ENCODE measurements at regions not wholly inside any gene's neighbourhood (a gene's known extent, or its start where the extent isn't known, plus 50 kb on each side); places are given as distances from the start of the nearest gene placed in this dataset.

GRCh38 chr1:19567041-19567440 is 77.1 kb upstream of the NBL1 start:
- FAIRE-seq = no peak
- BruUV-seq (replicated peaks) = no TSS peak
- no peak for DNase-seq (ENCODE audit: low read depth, low spot score)
- H3K27me3 ChIP-seq (ENCODE audit: control insufficient read depth in 2 of 2, insufficient read depth in 2 of 2, low read length in 2 of 2) = no peaks in the 10 kb centered on the region
- H3K9me3 ChIP-seq (replicated peaks; ENCODE audit: control insufficient read depth, insufficient read depth, low read length) = no peaks in the 10 kb centered on the region
- no peaks in the 10 kb centered on the region for H3K4me1 ChIP-seq (ENCODE audit: control insufficient read depth, extremely low read depth, insufficient read depth, low read length)
- H3K4me2 ChIP-seq (ENCODE audit: insufficient read depth, low read length) = no peak overlapping the region
- H3K27ac ChIP-seq (ENCODE audit: insufficient read depth, low read depth, low read length) = no peak overlapping the region
- no peak overlapping the region for H3K4me3 ChIP-seq (replicated peaks in 1 of 3; ENCODE audit: insufficient read depth in 1 of 3, low read depth in 1 of 3, low read length in 3 of 3)
- no peak overlapping the region for H3K9ac ChIP-seq (replicated peaks; ENCODE audit: extremely low read depth, insufficient read depth, low read length)
- H3K9me1 ChIP-seq (replicated peaks; ENCODE audit: control insufficient read depth, extremely low read depth, insufficient read depth, low read length) = no peaks in the 10 kb centered on the region
- intact Hi-C loops (cut with micrococcal nuclease) (no loop called here), dilution Hi-C loops (cut with MboI; ENCODE audit: extremely low pct_ligation_motif_present, low sequenced_read_pairs) (no loop called here)
- ChIA-PET CTCF (no interaction called here), POLR2A (no interaction called here)
- no peaks in the 10 kb centered on the region for H4K20me1 ChIP-seq (replicated peaks; ENCODE audit: control insufficient read depth, extremely low read depth, insufficient read depth, low read length)
- H2AFZ ChIP-seq (ENCODE audit: low read depth, low read length) = no peak overlapping the region
- TF ChIP-seq MYC (IDR thresholded peaks at IDR 0.05; ENCODE audit: low read depth, low read length) = no peak
- TF ChIP-seq POLR2AphosphoS5 (IDR thresholded peaks at IDR 0.05; ENCODE audit: insufficient read depth, low read depth, low read length) = no peak
- no peak for TF ChIP-seq FOS (IDR thresholded peaks at IDR 0.05; ENCODE audit: borderline replicate concordance, insufficient read depth, low read length)
- no peak for TF ChIP-seq POLR2A (IDR thresholded peaks at IDR 0.05; ENCODE audit: low read depth, low read length)
- no peak for TF ChIP-seq MAX (IDR thresholded peaks at IDR 0.05; ENCODE audit: insufficient read depth, insufficient read length)
- TF ChIP-seq EZH2 (IDR thresholded peaks at IDR 0.05; ENCODE audit: borderline replicate concordance, low read depth, low read length, severe bottlenecking) = no peak
- TF ChIP-seq CTCF (IDR thresholded peaks at IDR 0.05; ENCODE audit: extremely low read depth in 1 of 2, insufficient read depth in 1 of 2, low read depth in 1 of 2, low read length in 2 of 2) = no peak
- no peak for TF ChIP-seq JUN (IDR thresholded peaks at IDR 0.05; ENCODE audit: borderline replicate concordance, insufficient read depth, insufficient read length, low read depth)
- no peak for TF ChIP-seq GATA2 (IDR thresholded peaks at IDR 0.05; ENCODE audit: insufficient read depth, insufficient read length, low read depth, low read length)
- no peaks in the 10 kb centered on the region for H3K79me2 ChIP-seq (ENCODE audit: control insufficient read depth, insufficient read depth, low read length)
- H3K36me3 ChIP-seq (ENCODE audit: control insufficient read depth in 2 of 2, extremely low read depth in 1 of 2, insufficient read depth in 2 of 2, low read length in 2 of 2) = no peaks in the 10 kb centered on the region
